SHP77 treated with DMSO at 0.1 percent for 48 hours (cell line): ENCODE measurements at regions not wholly inside any gene's neighbourhood (a gene's known extent, or its start where the extent isn't known, plus 50 kb on each side); places are given as distances from the start of the nearest gene placed in this dataset.
"Not testable (repeated sequence)": the region's sequence is repeated elsewhere in the genome, so short reads cannot be mapped to it uniquely, and the experiment has no call there.

ENCODE experiments used
- DNase-seq: peaks from one replicate; lab custom pipeline; 2025; lab: John Stamatoyannopoulos, UW

GRCh38 chr20:11976966-11977365 is 59.3 kb downstream of the BTBD3 start:
- DNase-seq: no peak

- no peak for DNase-seq
Measured at GRCh38 chr20:11978496-11978895, 60.8 kb downstream of the BTBD3 start.

GRCh38 chr20:11979306-11979990 is 61.8 kb downstream of the BTBD3 start:
- DNase-seq: no peak

GRCh38 chr20:11980263-11980662 is 62.6 kb downstream of the BTBD3 start:
- DNase-seq: no peak

- DNase-seq: no peak
Measured at GRCh38 chr20:11981366-11981947, 63.8 kb downstream of the BTBD3 start.

- no peak for DNase-seq
Measured at GRCh38 chr20:11982289-11982954, 64.7 kb downstream of the BTBD3 start.

- no peak for DNase-seq
Measured at GRCh38 chr20:11982955-11983470, 65.3 kb downstream of the BTBD3 start.

GRCh38 chr20:11986954-11987353 is 69.3 kb downstream of the BTBD3 start:
- no peak for DNase-seq

- DNase-seq: no peak
Measured at GRCh38 chr20:11987526-11987925, 69.8 kb downstream of the BTBD3 start.

- no peak for DNase-seq
Measured at GRCh38 chr20:11989018-11989771, 71.5 kb downstream of the BTBD3 start.

- DNase-seq: no peak
Measured at GRCh38 chr20:11992426-11992825, 74.7 kb downstream of the BTBD3 start.

GRCh38 chr20:11993886-11994461 is 76.3 kb downstream of the BTBD3 start:
- no peak for DNase-seq

- DNase-seq: no peak
Measured at GRCh38 chr20:11995805-11996567, 78.3 kb downstream of the BTBD3 start.

GRCh38 chr20:12004776-12005175 is 87.1 kb downstream of the BTBD3 start:
- DNase-seq: not testable (repeated sequence)

- DNase-seq: peak; percentile 29
Measured at GRCh38 chr20:12012241-12013222, 94.8 kb downstream of the BTBD3 start.

GRCh38 chr20:12014276-12014675 is 96.6 kb downstream of the BTBD3 start:
- DNase-seq: no peak

- no peak for DNase-seq
Measured at GRCh38 chr20:12014736-12015135, 97.0 kb downstream of the BTBD3 start.

GRCh38 chr20:12016291-12016690 is 98.6 kb downstream of the BTBD3 start:
- no peak for DNase-seq

GRCh38 chr20:12019715-12020114 is 102.0 kb downstream of the BTBD3 start:
- no peak for DNase-seq

GRCh38 chr20:12020846-12021245 is 103.2 kb downstream of the BTBD3 start:
- no peak for DNase-seq
